GM12872 (cell line): ENCODE measurements at regions not wholly inside any gene's neighbourhood (a gene's known extent, or its start where the extent isn't known, plus 50 kb on each side); places are given as distances from the start of the nearest gene placed in this dataset.

Source experiments
- CTCF ChIP-seq: IDR thresholded peaks from 3 replicates; pipeline ENCODE4 v1.5.1; 2011; ENCODE audit warnings: low read depth, mild to moderate bottlenecking, low read length, moderate library complexity; ENCODE audit not compliant: insufficient read depth

GRCh38 chr2:104982111-104982510 is 55.8 kb upstream of the MRPS9 start:
- TF ChIP-seq CTCF: no peak
